ENCODE measurements at regions not wholly inside any gene's neighbourhood (a gene's known extent, or its start where the extent isn't known, plus 50 kb on each side); places are given as distances from the start of the nearest gene placed in this dataset.
"Not testable (repeated sequence)": the region's sequence is repeated elsewhere in the genome, so short reads cannot be mapped to it uniquely, and the experiment has no call there.

GRCh38 chr7:64433590-64433989, 119.8 kb downstream of the ZNF736 start:
- peaks cover 9 to 25% of the 10 kb centered on the region in 2 experiments for H3K9me3 ChIP-seq (ENCODE audit: control insufficient read depth in 1 of 2, insufficient read depth in 1 of 2, low read length in 2 of 2)
- Mint-ChIP-seq H3K27ac (no peak overlapping the region), H3K27me3 (no peaks in the 10 kb centered on the region), H3K4me1 (ENCODE audit: low read depth) (no peaks in the 10 kb centered on the region), H3K4me3 (no peak overlapping the region), H3K36me3 (ENCODE audit: low read depth) (peaks cover 4% of the 10 kb centered on the region), H3K9me3 (peaks cover 19% of the 10 kb centered on the region)
- POLR2A ChIA-PET: no interaction called here
- no peak for TF ChIP-seq CTCF (IDR thresholded peaks at IDR 0.05)
- no peaks in the 10 kb centered on the region for H3K36me3 ChIP-seq (ENCODE audit: insufficient read depth, low read length)
- no peaks in the 10 kb centered on the region for H3K27me3 ChIP-seq (ENCODE audit: control insufficient read depth in 1 of 2, insufficient read depth in 2 of 2, low read length in 2 of 2)
- H3K4me3 ChIP-seq (ENCODE audit: low read length): no peak overlapping the region
- intact Hi-C loops (cut with DNase I, micrococcal nuclease): no loop called here
- CTCF ChIA-PET: no interaction called here
- DNase-seq: no peak
- H3K27ac ChIP-seq (ENCODE audit: low read depth in 1 of 2, low read length in 2 of 2): no peak overlapping the region
- H3K4me1 ChIP-seq (ENCODE audit: insufficient read depth, low read length): no peaks in the 10 kb centered on the region
- ATAC-seq (ENCODE audit: poor library complexity): no peak

GRCh38 chr7:64431838-64432237, 118.1 kb downstream of the ZNF736 start:
- ChIA-PET CTCF (no interaction called here), POLR2A (no interaction called here)
- H3K9me3 ChIP-seq (ENCODE audit: control insufficient read depth in 1 of 2, insufficient read depth in 1 of 2, low read length in 2 of 2): peaks cover 9 to 27% of the 10 kb centered on the region in 2 experiments
- Mint-ChIP-seq H3K4me1 (ENCODE audit: low read depth) (no peaks in the 10 kb centered on the region), H3K4me3 (no peak overlapping the region), H3K36me3 (ENCODE audit: low read depth) (peaks cover 4% of the 10 kb centered on the region), H3K27me3 (no peaks in the 10 kb centered on the region), H3K27ac (no peak overlapping the region), H3K9me3 (peaks cover 17% of the 10 kb centered on the region)
- no peak overlapping the region for H3K4me3 ChIP-seq (ENCODE audit: low read length)
- TF ChIP-seq CTCF (IDR thresholded peaks at IDR 0.05): no peak
- intact Hi-C loops (cut with DNase I, micrococcal nuclease): no loop called here
- no peaks in the 10 kb centered on the region for H3K27me3 ChIP-seq (ENCODE audit: control insufficient read depth in 1 of 2, insufficient read depth in 2 of 2, low read length in 2 of 2)
- no peak overlapping the region for H3K27ac ChIP-seq (ENCODE audit: low read depth in 1 of 2, low read length in 2 of 2)
- DNase-seq (no peak), ATAC-seq (ENCODE audit: poor library complexity) (no peak)
- H3K4me1 ChIP-seq (ENCODE audit: insufficient read depth, low read length): no peaks in the 10 kb centered on the region
- no peaks in the 10 kb centered on the region for H3K36me3 ChIP-seq (ENCODE audit: insufficient read depth, low read length)

DNA sequence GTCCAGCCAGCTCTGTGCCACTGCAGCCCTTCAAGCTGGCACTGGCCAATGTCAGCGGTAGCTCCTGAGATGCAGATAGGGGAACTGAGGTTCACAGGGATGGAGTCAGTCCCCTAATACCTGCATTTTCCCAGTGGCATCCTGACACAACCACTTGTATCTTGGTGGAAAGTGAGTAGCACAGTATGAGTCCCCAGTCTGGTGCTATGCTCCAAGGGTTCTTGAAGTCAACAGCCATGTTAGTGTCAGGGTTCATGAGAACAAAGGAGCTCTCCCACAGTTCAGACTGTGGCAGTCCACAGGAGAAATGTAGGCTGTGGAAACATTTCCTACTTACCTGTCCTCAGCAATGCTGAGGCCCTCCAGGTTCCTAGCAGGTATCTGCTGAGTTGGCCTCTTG, 115.5 kb downstream of the ZNF736 start:
- peaks cover 11 to 27% of the 10 kb centered on the region in 2 experiments for H3K9me3 ChIP-seq (ENCODE audit: control insufficient read depth in 1 of 2, insufficient read depth in 1 of 2, low read length in 2 of 2)
- H3K36me3 Mint-ChIP-seq (ENCODE audit: low read depth): peaks cover 4% of the 10 kb centered on the region
- intact Hi-C loops (cut with DNase I, micrococcal nuclease): no loop called here
- no peak for ATAC-seq (ENCODE audit: poor library complexity)
- no peaks in the 10 kb centered on the region for H3K4me1 Mint-ChIP-seq (ENCODE audit: low read depth)
- CTCF ChIA-PET: no interaction called here
- H3K9me3 Mint-ChIP-seq: peaks cover 17% of the 10 kb centered on the region
- H3K4me3 Mint-ChIP-seq: no peak overlapping the region
- no peaks in the 10 kb centered on the region for H3K27me3 ChIP-seq (ENCODE audit: control insufficient read depth in 1 of 2, insufficient read depth in 2 of 2, low read length in 2 of 2)
- no peak overlapping the region for H3K27ac Mint-ChIP-seq
- TF ChIP-seq CTCF (IDR thresholded peaks at IDR 0.05): no peak
- POLR2A ChIA-PET: no interaction called here
- no peaks in the 10 kb centered on the region for H3K4me1 ChIP-seq (ENCODE audit: insufficient read depth, low read length)
- no peak for DNase-seq
- no peak overlapping the region for H3K27ac ChIP-seq (ENCODE audit: low read depth in 1 of 2, low read length in 2 of 2)
- H3K27me3 Mint-ChIP-seq: no peaks in the 10 kb centered on the region
- H3K36me3 ChIP-seq (ENCODE audit: insufficient read depth, low read length): no peaks in the 10 kb centered on the region
- no peak overlapping the region for H3K4me3 ChIP-seq (ENCODE audit: low read length)

DNA sequence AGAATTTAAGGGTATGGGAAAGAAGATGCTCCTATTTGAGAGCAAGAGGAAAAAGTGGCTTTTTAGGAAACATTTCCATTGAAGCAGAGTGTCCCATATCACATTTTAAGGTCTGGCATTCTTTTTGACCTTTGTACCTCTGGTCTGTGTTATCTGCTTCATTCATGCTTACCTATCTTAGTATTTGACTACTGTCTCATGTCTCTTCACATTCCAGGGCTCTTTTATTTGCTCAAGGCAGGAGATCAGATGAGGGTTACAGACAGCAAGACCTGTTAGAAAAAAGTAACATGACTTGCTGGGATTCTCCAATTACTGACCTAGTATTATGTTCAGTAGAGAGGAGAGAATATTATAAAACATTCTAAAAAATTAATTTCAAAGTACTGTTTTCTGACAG, 111.7 kb downstream of the ZNF736 start:
- H3K4me1 Mint-ChIP-seq (ENCODE audit: low read depth); H3K27me3 Mint-ChIP-seq; H3K4me1 ChIP-seq (ENCODE audit: insufficient read depth, low read length); CTCF ChIA-PET; H3K4me3 Mint-ChIP-seq; H3K27ac ChIP-seq (ENCODE audit: low read depth in 1 of 2, low read length in 2 of 2); POLR2A ChIA-PET; H3K4me3 ChIP-seq (ENCODE audit: low read length); intact Hi-C loops (cut with DNase I, micrococcal nuclease); H3K36me3 ChIP-seq (ENCODE audit: insufficient read depth, low read length); H3K27me3 ChIP-seq (ENCODE audit: control insufficient read depth in 1 of 2, insufficient read depth in 2 of 2, low read length in 2 of 2); H3K27ac Mint-ChIP-seq; ATAC-seq (ENCODE audit: poor library complexity); H3K36me3 Mint-ChIP-seq (ENCODE audit: low read depth); DNase-seq: not testable (repeated sequence)
- H3K9me3 ChIP-seq (ENCODE audit: control insufficient read depth in 1 of 2, insufficient read depth in 1 of 2, low read length in 2 of 2): peaks cover 13 to 24% of the 10 kb centered on the region in 2 experiments
- peaks cover 25% of the 10 kb centered on the region for H3K9me3 Mint-ChIP-seq

Data from CD4-positive, alpha-beta T cell (primary cell).